HG02885 (cell line): ENCODE measurements at regions not wholly inside any gene's neighbourhood (a gene's known extent, or its start where the extent isn't known, plus 50 kb on each side); places are given as distances from the start of the nearest gene placed in this dataset.
"Not testable (repeated sequence)": the region's sequence is repeated elsewhere in the genome, so short reads cannot be mapped to it uniquely, and the experiment has no call there.

Experiments used
- ATAC-seq: cut with Tn5 transposase; IDR thresholded peaks from one replicate; pipeline ENCODE4 v1.9.1; 2021; ENCODE audit warnings: mild to moderate bottlenecking; ENCODE audit not compliant: unreplicated experiment, poor library complexity

GRCh38 chr3:59246719-59247401 is 197.0 kb upstream of the CFAP20DC start:
- peak; percentile 61 for ATAC-seq

- ATAC-seq: no peak
Measured at GRCh38 chr3:59245859-59246501, 196.2 kb upstream of the CFAP20DC start.

GRCh38 chr3:59245300-59245858 is 195.6 kb upstream of the CFAP20DC start:
- no peak for ATAC-seq

- ATAC-seq: no peak
Measured at GRCh38 chr3:59244343-59244742, 194.5 kb upstream of the CFAP20DC start.

GRCh38 chr3:59243476-59243875 is 193.7 kb upstream of the CFAP20DC start:
- ATAC-seq: no peak

- ATAC-seq: no peak
Measured at GRCh38 chr3:59240666-59241255, 190.9 kb upstream of the CFAP20DC start.

GRCh38 chr3:59237121-59237520 is 187.3 kb upstream of the CFAP20DC start:
- ATAC-seq: no peak

- peak; percentile 66 for ATAC-seq
Measured at GRCh38 chr3:59235634-59236012, 185.8 kb upstream of the CFAP20DC start.

GRCh38 chr3:59234884-59235633 is 185.2 kb upstream of the CFAP20DC start:
- peak; percentile 5 for ATAC-seq

- ATAC-seq: not testable (repeated sequence)
Measured at GRCh38 chr3:59230379-59230778, 180.6 kb upstream of the CFAP20DC start.

- ATAC-seq: no peak
Measured at GRCh38 chr3:59213860-59214259, 164.0 kb upstream of the CFAP20DC start.

GRCh38 chr3:59212128-59212779 is 162.4 kb upstream of the CFAP20DC start:
- peak; percentile 84 for ATAC-seq

GRCh38 chr3:59210260-59210659 is 160.4 kb upstream of the CFAP20DC start:
- ATAC-seq: no peak

- ATAC-seq: no peak
Measured at GRCh38 chr3:59192473-59192872, 142.6 kb upstream of the CFAP20DC start.

GRCh38 chr3:59191651-59192050 is 141.8 kb upstream of the CFAP20DC start:
- no peak for ATAC-seq

GRCh38 chr3:59189939-59190338 is 140.1 kb upstream of the CFAP20DC start:
- no peak for ATAC-seq

- ATAC-seq: no peak
Measured at GRCh38 chr3:59189526-59189925, 139.7 kb upstream of the CFAP20DC start.

GRCh38 chr3:59186725-59187124 is 136.9 kb upstream of the CFAP20DC start:
- no peak for ATAC-seq

GRCh38 chr3:59185591-59186369 is 136.0 kb upstream of the CFAP20DC start:
- ATAC-seq: no peak
